MM.1S (cell line): ENCODE measurements at regions not wholly inside any gene's neighbourhood (a gene's known extent, or its start where the extent isn't known, plus 50 kb on each side); places are given as distances from the start of the nearest gene placed in this dataset.

Experiments
- DNase-seq: peaks from one replicate; pipeline ENCODE4 v3.0.0-alpha.2; 2015
- H2AFZ ChIP-seq: fragments of 300-600 bp; sonication (generic); 2 replicates; pipeline ENCODE4 v1.6.0; 2016; ENCODE audit warnings: antibody characterized with exemption, low read length
- H3F3A ChIP-seq: fragments of 300-600 bp; sonication (generic); 2 replicates; pipeline ENCODE4 v1.6.1; 2016; ENCODE audit warnings: mild to moderate bottlenecking, antibody characterized with exemption, low read length, moderate library complexity, mixed read lengths; ENCODE audit not compliant: insufficient read depth
- H3K27ac ChIP-seq: fragments of 300-600 bp; sonication (generic); 2 replicates; pipeline ENCODE4 v1.5.1; 2016; ENCODE audit warnings: mild to moderate bottlenecking, low read length
- H3K27me3 ChIP-seq: fragments of 300-600 bp; sonication (generic); replicated peaks from 2 replicates; pipeline ENCODE4 v1.6.0; 2016; ENCODE audit warnings: low read length; ENCODE audit not compliant: insufficient read depth
- H3K36me3 ChIP-seq: fragments of 300-600 bp; sonication (generic); replicated peaks from 2 replicates; pipeline ENCODE4 v1.6.1; 2016; ENCODE audit warnings: mild to moderate bottlenecking, low read length, mixed read lengths; ENCODE audit not compliant: insufficient read depth
- H3K4me1 ChIP-seq: fragments of 300-600 bp; sonication (generic); 2 replicates; pipeline ENCODE4 v1.6.1; 2016; ENCODE audit warnings: low read length, mixed read lengths
- H3K4me2 ChIP-seq: fragments of 300-600 bp; sonication (generic); 2 replicates; pipeline ENCODE4 v1.6.0; 2016; ENCODE audit warnings: low read depth, low read length
- H3K4me3 ChIP-seq: fragments of 300-600 bp; sonication (generic); 2 replicates; pipeline ENCODE4 v1.5.1; 2016; ENCODE audit warnings: low read length, mixed read lengths
- H3K79me2 ChIP-seq: fragments of 300-600 bp; sonication (generic); 2 replicates; pipeline ENCODE4 v1.6.1; 2016; ENCODE audit warnings: mixed run types, low read length, mixed read lengths
- H3K9ac ChIP-seq: fragments of 300-600 bp; sonication (generic); 2 replicates; pipeline ENCODE4 v1.6.1; 2016; ENCODE audit warnings: low read length, mixed read lengths
- H3K9me2 ChIP-seq: fragments of 300-600 bp; sonication (generic); replicated peaks from 2 replicates; pipeline ENCODE4 v1.6.1; 2016; ENCODE audit warnings: mild to moderate bottlenecking, low read length, mixed read lengths; ENCODE audit not compliant: insufficient read depth
- H3K9me3 ChIP-seq: fragments of 300-600 bp; sonication (generic); replicated peaks from 2 replicates; pipeline ENCODE4 v1.6.1; 2016; ENCODE audit warnings: mild to moderate bottlenecking, low read length, mixed read lengths; ENCODE audit not compliant: insufficient read depth
- H4K20me1 ChIP-seq: fragments of 300-600 bp; sonication (generic); 2 replicates; pipeline ENCODE4 v1.6.1; 2016; ENCODE audit warnings: mild to moderate bottlenecking, low read length, moderate library complexity, mixed read lengths; ENCODE audit not compliant: insufficient read depth
- EZH2 ChIP-seq: fragments of 300-600 bp; sonication (generic); optimal IDR thresholded peaks from 2 replicates; pipeline ENCODE3; 2017; ENCODE audit warnings: low read depth, mild to moderate bottlenecking, antibody characterized with exemption, low read length, mixed read lengths
- EZH2phosphoT487 ChIP-seq: fragments of 300-600 bp; sonication (generic); IDR thresholded peaks from 2 replicates; pipeline ENCODE4 v1.6.1; 2018; ENCODE audit warnings: antibody characterized with exemption, low read length
- TF ChIP-seq, protein P1 (sequence below): fragments of 300-600 bp; sonication (generic); IDR thresholded peaks from 2 replicates; pipeline ENCODE4 v1.5.1; 2016; ENCODE audit warnings: antibody characterized with exemption, low read length, mixed read lengths

DNA sequence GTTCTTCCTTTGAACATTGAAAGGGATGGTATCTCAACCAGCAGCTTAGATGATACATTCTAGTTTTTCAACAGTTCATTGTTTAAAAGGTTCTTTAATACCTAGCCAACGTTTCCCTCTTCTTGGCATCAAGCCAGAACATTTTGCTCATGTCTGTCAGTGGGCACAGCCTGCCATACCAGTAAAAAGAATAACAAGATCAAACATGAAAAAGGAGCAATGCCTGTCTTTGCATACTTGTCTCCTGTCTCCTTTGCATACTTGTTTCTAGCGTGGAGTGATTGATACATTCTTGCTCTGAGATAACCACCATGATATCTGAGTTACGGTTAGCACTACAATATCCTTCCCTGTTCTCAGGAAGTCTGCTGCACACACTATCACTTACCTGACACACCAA lies 248.6 kb upstream of the DAPK1 start:
- H3K27ac ChIP-seq = no peak overlapping the region
- DNase-seq = no peak
- H3K36me3 ChIP-seq = no peaks in the 10 kb centered on the region

DNA sequence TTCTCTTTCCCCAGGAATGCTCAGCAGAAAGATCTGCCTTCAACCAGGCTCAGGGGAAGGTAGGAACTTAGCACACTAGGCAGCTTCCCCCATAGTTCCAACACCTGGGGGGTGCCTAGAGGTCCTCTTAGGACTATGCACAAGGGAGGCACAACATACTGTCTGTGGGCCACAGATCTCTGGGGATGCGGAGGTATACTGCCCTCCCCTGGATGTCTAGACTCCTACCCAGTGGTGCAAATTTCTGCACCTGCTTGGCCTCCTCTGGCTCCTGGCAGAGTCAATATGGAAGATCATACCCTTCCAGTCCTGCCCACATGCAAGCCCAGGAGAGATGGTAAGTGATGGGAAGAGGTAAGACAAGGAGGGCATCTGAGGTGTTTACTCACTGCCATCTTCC lies 247.5 kb upstream of the DAPK1 start:
- no peak overlapping the region for H2AFZ ChIP-seq
- no peaks in the 10 kb centered on the region for H3K9me3 ChIP-seq
- no peaks in the 10 kb centered on the region for H4K20me1 ChIP-seq
- H3K27me3 ChIP-seq = no peaks in the 10 kb centered on the region
- no peak overlapping the region for H3K4me3 ChIP-seq
- no peaks in the 10 kb centered on the region for H3K79me2 ChIP-seq
- no peak overlapping the region for H3K27ac ChIP-seq
- TF ChIP-seq EZH2phosphoT487 = no peak
- TF ChIP-seq, protein P1, sequence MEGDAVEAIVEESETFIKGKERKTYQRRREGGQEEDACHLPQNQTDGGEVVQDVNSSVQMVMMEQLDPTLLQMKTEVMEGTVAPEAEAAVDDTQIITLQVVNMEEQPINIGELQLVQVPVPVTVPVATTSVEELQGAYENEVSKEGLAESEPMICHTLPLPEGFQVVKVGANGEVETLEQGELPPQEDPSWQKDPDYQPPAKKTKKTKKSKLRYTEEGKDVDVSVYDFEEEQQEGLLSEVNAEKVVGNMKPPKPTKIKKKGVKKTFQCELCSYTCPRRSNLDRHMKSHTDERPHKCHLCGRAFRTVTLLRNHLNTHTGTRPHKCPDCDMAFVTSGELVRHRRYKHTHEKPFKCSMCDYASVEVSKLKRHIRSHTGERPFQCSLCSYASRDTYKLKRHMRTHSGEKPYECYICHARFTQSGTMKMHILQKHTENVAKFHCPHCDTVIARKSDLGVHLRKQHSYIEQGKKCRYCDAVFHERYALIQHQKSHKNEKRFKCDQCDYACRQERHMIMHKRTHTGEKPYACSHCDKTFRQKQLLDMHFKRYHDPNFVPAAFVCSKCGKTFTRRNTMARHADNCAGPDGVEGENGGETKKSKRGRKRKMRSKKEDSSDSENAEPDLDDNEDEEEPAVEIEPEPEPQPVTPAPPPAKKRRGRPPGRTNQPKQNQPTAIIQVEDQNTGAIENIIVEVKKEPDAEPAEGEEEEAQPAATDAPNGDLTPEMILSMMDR = no peak
- no peak for TF ChIP-seq EZH2
- H3K9me2 ChIP-seq = no peaks in the 10 kb centered on the region
- H3K36me3 ChIP-seq = no peaks in the 10 kb centered on the region
- H3F3A ChIP-seq = no peaks in the 10 kb centered on the region
- DNase-seq = no peak
- no peaks in the 10 kb centered on the region for H3K4me1 ChIP-seq
- H3K9ac ChIP-seq = no peak overlapping the region
- no peak overlapping the region for H3K4me2 ChIP-seq

More for the DNA sequence above, 248.6 kb upstream of the DAPK1 start:
- H3K79me2 ChIP-seq = no peaks in the 10 kb centered on the region
- no peak overlapping the region for H3K4me3 ChIP-seq
- no peaks in the 10 kb centered on the region for H4K20me1 ChIP-seq
- no peaks in the 10 kb centered on the region for H3K4me1 ChIP-seq
- no peak overlapping the region for H3K9ac ChIP-seq
- H3K9me3 ChIP-seq = no peaks in the 10 kb centered on the region
- H3K27me3 ChIP-seq = no peaks in the 10 kb centered on the region
- H3K4me2 ChIP-seq = no peak overlapping the region
- no peak overlapping the region for H2AFZ ChIP-seq
- no peaks in the 10 kb centered on the region for H3F3A ChIP-seq
- TF ChIP-seq, protein P1 = no peak
- TF ChIP-seq EZH2phosphoT487 (no peak), EZH2 (no peak)
- no peaks in the 10 kb centered on the region for H3K9me2 ChIP-seq

DNA sequence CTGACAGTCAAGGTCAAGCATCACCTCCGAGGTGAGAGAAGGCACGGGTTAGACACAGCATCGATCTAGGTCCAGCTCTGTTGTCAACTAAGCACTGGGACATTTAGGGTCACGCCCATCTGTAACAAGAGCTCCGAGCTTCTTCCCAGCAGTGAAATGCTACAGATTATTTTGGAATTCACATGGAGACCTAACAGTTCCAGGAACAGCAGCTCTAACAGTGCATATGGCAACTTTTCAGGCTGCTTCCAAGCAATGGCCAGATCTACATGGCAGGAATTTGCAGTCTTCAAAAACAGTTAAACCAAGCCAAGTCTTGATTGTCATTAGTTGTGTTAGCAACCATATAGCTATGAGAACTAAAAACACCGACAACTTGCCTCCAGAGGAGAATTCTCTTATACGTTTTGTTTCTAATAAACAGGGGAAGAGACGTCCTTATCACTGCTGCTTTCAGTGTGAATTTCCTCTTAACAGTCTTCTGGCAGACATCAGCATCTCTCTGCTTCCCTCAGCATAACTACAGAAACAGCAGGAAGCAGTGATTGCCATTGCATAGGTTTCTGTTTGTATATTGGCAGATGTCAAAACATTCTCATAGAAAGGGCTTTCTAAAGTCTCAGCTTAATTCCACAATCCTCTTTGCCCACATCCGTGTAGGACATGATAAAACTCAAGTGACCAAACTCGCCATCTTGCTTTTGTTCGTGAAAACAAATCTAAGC lies 242.1 kb upstream of the DAPK1 start:
- no peak for DNase-seq
- Histone ChIP-seq H3K36me3 (no peaks in the 10 kb centered on the region), H3K27me3 (no peaks in the 10 kb centered on the region), H3K4me1 (no peaks in the 10 kb centered on the region), H3K9me3 (no peaks in the 10 kb centered on the region), H3K4me3 (no peak overlapping the region), H3K9me2 (no peaks in the 10 kb centered on the region), H4K20me1 (no peaks in the 10 kb centered on the region), H3F3A (no peaks in the 10 kb centered on the region), H3K9ac (no peak overlapping the region), H3K79me2 (no peaks in the 10 kb centered on the region), H2AFZ (no peak overlapping the region), H3K27ac (no peak overlapping the region), H3K4me2 (no peak overlapping the region)
- TF ChIP-seq EZH2 (no peak), EZH2phosphoT487 (no peak)
- TF ChIP-seq, protein P1 = no peak
